ENCODE measurements at regions not wholly inside any gene's neighbourhood (a gene's known extent, or its start where the extent isn't known, plus 50 kb on each side); places are given as distances from the start of the nearest gene placed in this dataset.

GRCh38 chr16:35188288-35189155 is 1729.1 kb downstream of the TP53TG3F start:
- TF ChIP-seq CTCF (IDR thresholded peaks at IDR 0.05): peak in 1 of 6 experiments; percentile 6
- TF ChIP-seq POLR2A (IDR thresholded peaks at IDR 0.05): no peak
- no peak for TF ChIP-seq EP300 (IDR thresholded peaks at IDR 0.05)
- no peak for TF ChIP-seq POLR2AphosphoS5 (IDR thresholded peaks at IDR 0.05)
